HEK293T (cell line): ENCODE measurements at regions not wholly inside any gene's neighbourhood (a gene's known extent, or its start where the extent isn't known, plus 50 kb on each side); places are given as distances from the start of the nearest gene placed in this dataset.

Source experiments
- FOXA1 ChIP-seq: fragments of 450-650 bp; IDR thresholded peaks from 2 replicates; pipeline ENCODE4 v1.6.1; 2016; ENCODE audit warnings: mild to moderate bottlenecking
- FOXM1 ChIP-seq: fragments of 450-650 bp; IDR thresholded peaks from 2 replicates; pipeline ENCODE4 v1.6.1; 2017; ENCODE audit warnings: mild to moderate bottlenecking, borderline replicate concordance
- NFRKB ChIP-seq: fragments of 450-650 bp; IDR thresholded peaks from 2 replicates; pipeline ENCODE4 v1.6.1; 2016; ENCODE audit warnings: mild to moderate bottlenecking, moderate library complexity
- SP1 ChIP-seq: fragments of 450-650 bp; IDR thresholded peaks from 2 replicates; pipeline ENCODE4 v1.6.1; 2017
- SUZ12 ChIP-seq: fragments of 450-650 bp; IDR thresholded peaks from 2 replicates; pipeline ENCODE4 v1.6.1; 2016; ENCODE audit warnings: mild to moderate bottlenecking

DNA sequence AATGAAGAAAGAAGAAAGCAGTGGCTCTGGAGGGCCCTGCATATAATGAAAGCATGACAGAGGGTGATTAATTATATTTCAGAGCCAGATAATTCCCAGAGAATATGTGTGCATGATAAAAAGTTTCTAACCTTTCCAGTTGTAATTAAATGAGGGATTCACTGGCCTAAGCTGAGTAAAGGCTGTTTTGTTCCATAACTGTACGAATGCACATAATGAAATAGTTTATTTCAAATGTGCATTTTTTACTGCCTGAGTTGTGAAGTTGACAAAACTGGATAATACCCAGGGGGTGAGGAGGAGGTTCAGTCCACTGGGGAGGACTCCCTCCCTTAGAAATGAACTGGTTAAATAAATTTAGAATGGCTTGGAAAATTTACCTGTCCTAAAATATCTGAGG, 616.4 kb downstream of the TAFA4 start:
- TF ChIP-seq SUZ12: no peak
- TF ChIP-seq FOXA1: no peak
- TF ChIP-seq FOXM1: no peak
- no peak for TF ChIP-seq SP1
- no peak for TF ChIP-seq NFRKB
